Urinary bladder (tissue), 3 donors: ENCODE measurements at regions not wholly inside any gene's neighbourhood (a gene's known extent, or its start where the extent isn't known, plus 50 kb on each side); places are given as distances from the start of the nearest gene placed in this dataset.

ENCODE experiments used
- DNase-seq: peaks from one replicate; pipeline ENCODE4 v3.0.0-alpha.2; 2015; ENCODE audit errors: extremely low spot score
- H3K27ac ChIP-seq: one replicate; pipeline ENCODE4 v1.5.1; 2013; ENCODE audit warnings: low read depth, mild to moderate bottlenecking, moderate library complexity
- H3K36me3 ChIP-seq: one replicate; pipeline ENCODE4 v1.6.1; 2013; ENCODE audit warnings: mild to moderate bottlenecking, moderate library complexity; ENCODE audit not compliant: insufficient read depth
- H3K4me1 ChIP-seq: one replicate; pipeline ENCODE4 v1.6.1; 2013; ENCODE audit warnings: mild to moderate bottlenecking, moderate library complexity; ENCODE audit not compliant: insufficient read depth
- H3K4me3 ChIP-seq: one replicate; pipeline ENCODE4 v1.5.1; 2013; ENCODE audit warnings: low read depth, low read length
- WGBS: extraction: QIAGEN DNeasy Blood & Tissue Kit; methylation state at CpG from one replicate; pipeline ENCODE4 v1.1.7; 2013; 5-methylcytosine and 5-hydroxymethylcytosine counted together
- donor health status: healthy with polysubstance abuse.
- donor health status: healthy.

DNA sequence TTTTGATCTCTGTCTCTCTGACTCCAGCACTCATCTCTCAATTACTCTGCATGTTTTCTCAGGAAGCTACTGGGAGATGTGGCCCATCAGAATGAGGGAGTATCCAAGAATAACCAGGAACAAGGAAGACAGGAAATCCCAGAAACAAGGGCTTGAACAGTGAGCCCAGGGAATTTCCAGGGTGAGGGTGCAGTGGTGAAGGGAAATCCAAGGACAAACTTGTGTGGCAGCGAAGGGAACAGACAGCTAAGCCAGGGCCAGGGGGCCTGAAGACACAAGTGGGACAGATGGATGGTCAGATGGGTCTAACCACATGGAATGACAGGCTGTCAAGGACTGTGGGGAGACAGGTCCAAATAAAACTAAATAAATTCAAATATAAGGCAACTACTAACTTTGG, 121.8 kb upstream of the ERRFI1 start:
- Histone ChIP-seq H3K4me1 (no peaks in the 10 kb centered on the region), H3K27ac (no peak overlapping the region), H3K4me3 (no peak overlapping the region), H3K36me3 (no peaks in the 10 kb centered on the region)
- 94% methylated on average over 1 of the region's 1 CpG for WGBS
- no peak for DNase-seq

DNA sequence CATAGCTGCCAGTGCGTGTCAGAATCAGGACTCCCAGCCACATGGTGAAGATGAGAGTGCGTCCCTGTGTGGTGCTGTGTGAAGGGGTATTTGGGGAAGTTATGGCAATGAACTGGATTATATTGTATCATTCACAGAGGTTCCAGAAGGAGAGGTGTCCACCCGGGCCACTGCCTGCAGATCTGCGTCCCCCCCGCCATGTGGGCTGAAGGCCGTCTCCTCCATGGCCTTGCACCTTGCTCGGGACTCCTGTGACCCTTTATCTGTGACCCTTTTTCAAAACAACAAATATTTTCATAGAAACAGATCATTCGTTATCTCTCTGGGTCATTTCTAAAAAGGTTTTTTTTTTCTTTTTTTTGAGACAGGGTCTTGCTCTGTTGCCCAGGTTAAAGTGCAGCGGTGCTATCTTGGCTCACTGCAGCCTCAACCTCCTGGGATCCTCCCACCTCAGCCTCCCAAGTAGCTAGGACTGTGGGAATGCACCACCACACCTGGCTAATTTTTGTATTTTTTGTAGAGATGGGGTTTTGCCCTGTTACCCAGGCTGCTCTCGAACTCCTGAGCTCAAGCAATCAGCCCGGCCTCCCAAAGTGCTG, 120.2 kb upstream of the ERRFI1 start:
- 98% methylated on average over 11 of the region's 11 CpGs for WGBS
- DNase-seq, result no peak
- H3K4me3 ChIP-seq, result no peak overlapping the region
- H3K4me1 ChIP-seq, result no peaks in the 10 kb centered on the region
- no peaks in the 10 kb centered on the region for H3K36me3 ChIP-seq
- no peak overlapping the region for H3K27ac ChIP-seq

DNA sequence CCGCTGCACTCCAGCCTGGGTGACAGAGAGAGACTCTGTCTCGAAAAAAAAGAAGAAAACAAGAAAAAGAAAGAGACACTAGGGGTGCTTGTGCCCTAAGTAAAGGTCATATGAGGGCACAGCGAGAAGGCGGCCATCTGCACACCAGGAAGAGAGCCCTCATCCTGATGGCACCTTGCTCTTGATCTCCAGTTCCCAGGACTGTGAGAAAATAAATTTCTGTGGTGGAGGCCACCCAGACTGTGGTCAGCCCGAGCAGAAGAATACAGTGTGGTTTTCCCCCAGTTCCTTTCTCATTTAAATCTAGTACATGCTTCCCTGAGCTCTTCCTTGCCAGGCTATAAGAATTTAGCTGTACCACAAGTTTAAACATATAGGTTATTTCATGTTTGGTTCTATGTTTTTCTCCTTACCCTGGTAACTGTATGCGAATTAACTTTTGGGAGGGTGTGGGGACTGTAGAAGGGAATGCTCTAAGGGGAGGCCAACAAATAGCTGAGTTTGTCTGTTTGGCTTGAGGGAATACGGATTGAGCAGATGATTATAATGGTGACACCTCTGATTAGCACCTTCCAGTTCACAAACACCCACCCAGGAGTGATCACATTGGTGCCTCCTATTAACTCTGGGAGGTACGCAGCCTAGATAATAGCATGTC, 119.6 kb upstream of the ERRFI1 start:
- no peaks in the 10 kb centered on the region for H3K36me3 ChIP-seq
- 91% methylated on average over 8 of the region's 8 CpGs for WGBS
- no peak for DNase-seq
- no peak overlapping the region for H3K4me3 ChIP-seq
- H3K27ac ChIP-seq, result no peak overlapping the region
- H3K4me1 ChIP-seq, result no peaks in the 10 kb centered on the region

DNA sequence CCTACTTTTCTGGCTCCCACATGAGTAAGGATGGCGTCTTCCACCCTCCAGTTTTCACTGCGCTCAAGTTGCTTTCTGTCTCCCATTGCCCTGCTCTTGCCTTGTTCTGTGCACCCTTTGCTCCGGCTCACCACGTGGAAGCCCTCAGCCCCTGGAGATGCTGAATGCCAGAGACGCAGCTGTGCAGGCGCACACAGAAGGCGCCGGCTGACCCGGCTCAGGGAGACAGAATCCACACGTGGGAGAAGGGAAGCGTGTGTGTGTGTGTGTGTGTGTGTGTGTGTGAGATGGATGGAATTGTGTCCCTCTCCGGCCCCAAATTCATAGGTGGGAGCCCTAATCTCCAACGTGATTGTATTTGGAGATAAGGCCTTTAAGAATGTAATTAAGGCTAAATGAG, 118.2 kb upstream of the ERRFI1 start:
- Histone ChIP-seq H3K27ac (no peak overlapping the region), H3K4me1 (no peaks in the 10 kb centered on the region), H3K36me3 (no peaks in the 10 kb centered on the region), H3K4me3 (no peak overlapping the region)
- no peak for DNase-seq
- WGBS, result 70% methylated on average over 13 of the region's 13 CpGs

GRCh38 chr1:8142955-8143629, 117.0 kb upstream of the ERRFI1 start:
- no peaks in the 10 kb centered on the region for H3K36me3 ChIP-seq
- H3K4me1 ChIP-seq, result no peaks in the 10 kb centered on the region
- no peak overlapping the region for H3K27ac ChIP-seq
- peak; percentile 40 for DNase-seq
- no peak overlapping the region for H3K4me3 ChIP-seq
- 76% methylated on average over 7 of the region's 7 CpGs for WGBS

GRCh38 chr1:8139941-8140340, 113.8 kb upstream of the ERRFI1 start:
- Histone ChIP-seq H3K36me3 (no peaks in the 10 kb centered on the region), H3K4me3 (no peak overlapping the region), H3K4me1 (no peaks in the 10 kb centered on the region), H3K27ac (no peak overlapping the region)
- 99% methylated on average over 11 of the region's 11 CpGs for WGBS
- DNase-seq, result no peak

DNA sequence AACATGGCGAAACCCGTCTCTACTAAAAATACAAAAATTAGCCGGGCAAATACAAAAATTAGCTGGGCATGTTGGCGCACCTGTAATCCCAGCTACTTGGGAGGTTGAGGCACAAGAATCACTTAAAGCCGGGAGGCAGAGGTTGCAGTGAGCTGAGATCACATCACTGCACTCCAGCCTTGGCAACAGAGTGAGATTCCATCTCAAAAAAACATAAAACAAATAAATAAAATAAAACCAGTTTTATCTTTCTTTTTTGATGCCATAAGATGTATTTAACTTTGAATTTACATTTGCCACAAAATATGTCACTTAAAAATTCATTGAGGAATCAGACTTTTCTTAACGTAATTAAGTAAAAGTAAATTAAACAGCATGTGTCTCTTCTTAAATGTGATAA, 113.3 kb upstream of the ERRFI1 start:
- H3K27ac ChIP-seq, result no peak overlapping the region
- 92% methylated on average over 6 of the region's 6 CpGs for WGBS
- no peak for DNase-seq
- no peaks in the 10 kb centered on the region for H3K4me1 ChIP-seq
- H3K36me3 ChIP-seq, result no peaks in the 10 kb centered on the region
- no peak overlapping the region for H3K4me3 ChIP-seq

DNA sequence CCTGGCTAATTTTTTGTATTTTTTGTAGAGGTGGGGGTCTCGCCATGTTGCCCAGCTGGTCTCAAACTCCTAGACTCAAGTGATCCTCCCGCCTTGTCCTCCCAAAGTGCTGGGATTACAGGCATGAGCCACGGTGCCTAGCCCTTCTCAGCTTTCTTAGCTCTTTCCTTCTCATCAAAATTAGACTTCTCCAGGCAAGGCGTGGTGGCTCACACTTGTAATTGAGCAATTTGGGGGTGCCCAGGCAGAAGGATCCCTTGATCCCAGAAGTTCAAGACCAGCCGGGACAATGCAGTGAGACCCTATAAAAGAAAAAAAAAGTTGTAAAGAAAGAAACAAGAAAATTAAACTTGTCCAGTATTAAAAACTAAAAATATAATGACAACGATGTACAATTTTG, 112.6 kb upstream of the ERRFI1 start:
- no peaks in the 10 kb centered on the region for H3K36me3 ChIP-seq
- no peak overlapping the region for H3K4me3 ChIP-seq
- no peaks in the 10 kb centered on the region for H3K4me1 ChIP-seq
- H3K27ac ChIP-seq, result no peak overlapping the region
- no peak for DNase-seq
- WGBS, result 95% methylated on average over 6 of the region's 6 CpGs

DNA sequence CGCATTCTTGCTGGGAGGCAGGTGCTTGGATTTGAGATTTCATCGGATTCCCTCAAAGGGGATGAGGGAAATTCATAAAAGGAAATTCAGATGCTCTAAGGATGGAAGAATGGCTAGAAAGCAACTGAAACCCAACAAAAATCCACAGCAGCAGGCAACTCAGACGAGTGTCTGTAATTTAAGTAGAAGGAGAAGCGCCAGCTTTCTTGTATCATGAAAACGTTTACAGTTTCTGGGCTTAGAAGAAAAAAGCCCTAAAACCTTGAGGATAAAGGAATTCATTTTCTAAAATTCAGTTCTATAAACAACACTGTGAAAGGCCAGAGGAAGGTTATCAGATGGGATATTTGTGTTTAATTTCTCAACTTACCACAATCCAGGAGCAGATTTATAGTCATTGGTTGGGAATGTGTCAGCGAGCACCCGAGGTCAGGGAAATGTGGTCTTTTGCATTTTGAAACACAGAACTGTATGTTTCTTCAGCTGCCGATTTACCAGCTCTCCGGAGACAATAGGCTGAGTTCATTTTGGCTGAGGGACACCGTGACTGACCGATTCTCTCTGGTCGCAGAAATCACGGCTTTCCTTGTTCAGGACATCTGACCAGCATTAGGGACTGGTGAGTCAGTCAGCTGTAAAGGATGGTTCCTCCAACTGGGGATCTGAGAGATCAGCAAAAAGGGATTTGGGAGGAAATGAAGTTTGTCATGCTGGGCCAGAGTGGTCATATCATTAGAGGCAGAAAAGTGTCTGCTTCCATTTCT, 111.6 kb upstream of the ERRFI1 start:
- 22% methylated on average over 13 of the region's 13 CpGs for WGBS
- Histone ChIP-seq H3K27ac (no peak overlapping the region), H3K36me3 (no peaks in the 10 kb centered on the region), H3K4me1 (no peaks in the 10 kb centered on the region), H3K4me3 (no peak overlapping the region)
- peak; percentile 71 for DNase-seq

DNA sequence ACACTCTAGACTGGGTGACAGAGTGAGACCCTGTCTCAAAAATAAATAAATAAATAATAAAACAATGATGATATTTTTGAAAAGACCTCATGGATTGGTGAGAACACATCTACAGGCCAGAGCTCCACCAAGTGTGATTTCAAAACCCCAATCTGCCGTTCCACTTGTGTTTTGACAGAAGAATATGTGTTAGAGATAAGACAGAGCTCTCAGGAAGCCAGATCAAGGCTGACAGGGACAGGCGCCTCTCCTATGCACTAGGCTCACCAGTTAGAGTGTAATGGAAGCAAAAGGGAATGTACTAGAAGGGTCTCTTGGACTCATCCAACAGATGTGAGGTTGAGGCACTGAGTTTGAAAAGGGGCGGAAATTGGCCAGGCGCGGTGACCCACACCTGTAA, 110.7 kb upstream of the ERRFI1 start:
- 74% methylated on average over 5 of the region's 5 CpGs for WGBS
- Histone ChIP-seq H3K4me3 (no peak overlapping the region), H3K27ac (no peak overlapping the region), H3K4me1 (no peaks in the 10 kb centered on the region), H3K36me3 (no peaks in the 10 kb centered on the region)
- DNase-seq, result no peak

GRCh38 chr1:8135250-8135649, 109.1 kb upstream of the ERRFI1 start:
- Histone ChIP-seq H3K36me3 (no peaks in the 10 kb centered on the region), H3K27ac (no peak overlapping the region), H3K4me1 (no peaks in the 10 kb centered on the region), H3K4me3 (no peak overlapping the region)
- no peak for DNase-seq
- 88% methylated on average over 7 of the region's 7 CpGs for WGBS

- Histone ChIP-seq H3K27ac (no peak overlapping the region), H3K4me3 (no peak overlapping the region), H3K4me1 (no peaks in the 10 kb centered on the region), H3K36me3 (no peaks in the 10 kb centered on the region)
- no peak for DNase-seq
- 85% methylated on average over 14 of the region's 14 CpGs for WGBS
These were observed 108.6 kb upstream of the ERRFI1 start for GRCh38 chr1:8134546-8135235.

DNA sequence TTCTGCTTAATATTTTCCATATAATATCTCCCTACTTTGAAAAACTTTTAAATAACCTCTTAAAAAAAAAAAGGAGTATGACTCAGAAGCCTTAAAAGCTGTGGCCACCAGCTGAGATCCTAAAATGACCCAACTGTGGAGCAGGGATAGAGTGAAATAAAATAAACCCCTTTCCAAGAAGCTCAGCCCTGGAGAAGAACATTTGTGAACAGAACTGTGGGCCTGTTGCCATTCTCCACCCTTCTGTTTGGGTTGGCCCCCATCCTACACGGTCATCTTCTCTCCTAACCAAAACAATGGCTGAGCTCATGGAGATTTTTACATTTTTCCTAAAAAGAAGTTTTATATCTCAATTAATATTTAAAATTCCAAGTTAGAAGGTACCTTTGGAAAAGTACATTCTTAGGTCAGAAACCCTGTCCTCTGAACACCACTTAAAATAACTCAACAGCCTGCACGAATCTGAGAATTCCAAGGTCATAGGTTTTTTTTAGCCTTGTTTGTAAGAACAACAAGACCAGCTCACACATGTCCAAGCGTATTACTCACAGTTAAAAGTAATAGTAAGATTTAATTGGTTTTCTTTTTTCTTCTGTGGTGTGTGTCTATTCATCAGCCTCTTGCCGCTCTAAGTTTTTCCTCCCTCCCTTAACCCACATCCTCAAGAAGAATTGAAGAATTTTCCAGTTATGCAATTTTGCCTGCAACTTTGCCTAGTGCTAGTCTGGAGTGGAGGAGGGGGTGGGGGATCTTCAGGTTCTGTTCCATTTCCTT, 107.7 kb upstream of the ERRFI1 start:
- Histone ChIP-seq H3K27ac (no peak overlapping the region), H3K4me3 (no peak overlapping the region), H3K4me1 (no peaks in the 10 kb centered on the region), H3K36me3 (no peaks in the 10 kb centered on the region)
- peak; percentile 39 for DNase-seq
- WGBS, result 16% methylated on average over 4 of the region's 4 CpGs
